SK-N-SH (cell line): ENCODE measurements at regions not wholly inside any gene's neighbourhood (a gene's known extent, or its start where the extent isn't known, plus 50 kb on each side); places are given as distances from the start of the nearest gene placed in this dataset.

ENCODE experiments used
- CTCF ChIA-PET: fragments of 300-600, 350-600 bp; formaldehyde crosslinking; extraction: SDS; loops from one replicate; lab custom pipeline; 2021; lab: Yijun Ruan, JAX
- POLR2A ChIA-PET: fragments of 350-600 bp; sonication (Branson Sonifier 250); formaldehyde crosslinking; extraction: SDS; loops from one replicate; lab custom pipeline; 2020; ENCODE audit warnings: antibody characterized with exemption, inconsistent platforms; lab: Yijun Ruan, JAX
- DNase-seq: peaks from one replicate; pipeline ENCODE4 v3.0.0; 2012
- H2AFZ ChIP-seq: fragments of 200-600 bp; sonication (generic); 2 replicates; pipeline ENCODE4 v1.8.1; 2016; ENCODE audit warnings: antibody characterized with exemption, mild to moderate bottlenecking, low read depth
- H3F3A ChIP-seq: fragments of 200-600 bp; sonication (generic); replicated peaks from 2 replicates; pipeline ENCODE3; 2016; ENCODE audit warnings: antibody characterized with exemption, mild to moderate bottlenecking; ENCODE audit not compliant: insufficient read depth
- H3K27ac ChIP-seq, 2 experiments: fragments of 200-500 bp in 1 of 2; fragments of 200-600 bp in 1 of 2; sonication (Bioruptor generic) in 1 of 2; sonication (generic), shearing (Covaris generic) in 1 of 2; 2 replicates each; pipeline versions ENCODE4 v1.5.1 to v1.6.1; 2014 to 2016; ENCODE audit warnings: low read depth in 2 of 2, inconsistent platforms in 1 of 2, low read length in 1 of 2, mild to moderate bottlenecking in 1 of 2, mixed read lengths in 1 of 2
- H3K27me3 ChIP-seq: fragments of 200-600 bp; sonication (generic), shearing (Covaris generic); 2 replicates; pipeline ENCODE4 v1.6.1; 2016; ENCODE audit warnings: mixed run types; ENCODE audit not compliant: insufficient read depth
- H3K36me3 ChIP-seq, 2 experiments: fragments of 200-500 bp in 1 of 2; fragments of 200-600 bp in 1 of 2; sonication (Bioruptor generic) in 1 of 2; sonication (generic) in 1 of 2; replicated peaks in 1 of 2; 2 replicates each; pipeline versions ENCODE3 to v1.5.1; 2014 to 2016; ENCODE audit warnings: low read length in 1 of 2, mild to moderate bottlenecking in 1 of 2; ENCODE audit not compliant: insufficient read depth in 2 of 2, control insufficient read depth in 1 of 2
- H3K4me1 ChIP-seq, 2 experiments: fragments of 200-500 bp in 1 of 2; fragments of 200-600 bp in 1 of 2; sonication (Bioruptor generic) in 1 of 2; sonication (generic), shearing (Covaris generic) in 1 of 2; 2 replicates each; pipeline versions ENCODE4 v1.5.1 to v1.6.1; 2014 to 2016; ENCODE audit warnings: low read depth in 1 of 2, low read length in 1 of 2, mixed run types in 1 of 2; ENCODE audit not compliant: insufficient read depth in 2 of 2, control insufficient read depth in 1 of 2
- H3K4me2 ChIP-seq: fragments of 200-600 bp; sonication (generic), shearing (Covaris generic); 2 replicates; pipeline ENCODE4 v1.6.1; 2017; ENCODE audit warnings: mixed run types
- H3K4me3 ChIP-seq, 2 experiments: fragments of 200-500 bp in 1 of 2; fragments of 200-600 bp in 1 of 2; sonication (Bioruptor generic) in 1 of 2; sonication (generic), shearing (Covaris generic) in 1 of 2; 2 replicates each; pipeline versions ENCODE4 v1.5.1 to v1.8.1; 2014 to 2016; ENCODE audit warnings: low read depth in 2 of 2, inconsistent platforms in 1 of 2, low read length in 1 of 2, mild to moderate bottlenecking in 1 of 2, mixed read lengths in 1 of 2, moderate library complexity in 1 of 2
- H3K79me2 ChIP-seq: fragments of 200-600 bp; sonication (generic); 2 replicates; pipeline ENCODE4 v1.8.1; 2017; ENCODE audit warnings: mild to moderate bottlenecking; ENCODE audit not compliant: insufficient read depth
- H3K9ac ChIP-seq: fragments of 200-600 bp; sonication (generic); 2 replicates; pipeline ENCODE4 v1.6.1; 2017; ENCODE audit warnings: mixed run types
- H3K9me2 ChIP-seq: fragments of 200-600 bp; sonication (generic); 2 replicates; pipeline ENCODE4 v1.6.1; 2017; ENCODE audit warnings: mixed run types
- H3K9me3 ChIP-seq: fragments of 200-600 bp; sonication (generic); 2 replicates; pipeline ENCODE4 v1.6.1; 2017; ENCODE audit warnings: mixed run types, mild to moderate bottlenecking, moderate library complexity
- H4K20me1 ChIP-seq: fragments of 200-600 bp; sonication (generic); 2 replicates; pipeline ENCODE4 v1.6.1; 2017; ENCODE audit warnings: mild to moderate bottlenecking, mixed run types; ENCODE audit not compliant: insufficient read depth
- CHD2 ChIP-seq: fragments of 150-350 bp; IDR thresholded peaks from 2 replicates; pipeline ENCODE4 v1.6.1; 2018; ENCODE audit warnings: low read length; ENCODE audit not compliant: partially characterized antibody
- EZH2phosphoT487 ChIP-seq: fragments of 200-600 bp; sonication (generic); IDR thresholded peaks from 2 replicates; pipeline ENCODE4 v1.6.1; 2017; ENCODE audit warnings: low read depth, mixed run types, mild to moderate bottlenecking, antibody characterized with exemption, moderate library complexity, borderline replicate concordance
- FOSL2 ChIP-seq: IDR thresholded peaks from 2 replicates; pipeline ENCODE4 v1.4.0; 2012; ENCODE audit warnings: low read depth, mild to moderate bottlenecking, moderate library complexity, borderline replicate concordance
- GABPA ChIP-seq: IDR thresholded peaks from 2 replicates; pipeline ENCODE4 v1.4.0; 2012; ENCODE audit warnings: low read depth, mild to moderate bottlenecking
- IRF3 ChIP-seq: fragments of 150-350 bp; IDR thresholded peaks from 2 replicates; pipeline ENCODE4 v1.6.1; 2016; ENCODE audit warnings: mild to moderate bottlenecking, low read depth, low read length
- JUND ChIP-seq: IDR thresholded peaks from 2 replicates; pipeline ENCODE4 v1.4.0; 2012
- MEF2A ChIP-seq: IDR thresholded peaks from 2 replicates; pipeline ENCODE4 v1.4.0; 2012; ENCODE audit warnings: low read depth, borderline replicate concordance
- NRF1 ChIP-seq: IDR thresholded peaks from 2 replicates; pipeline ENCODE4 v1.6.1; 2012; ENCODE audit warnings: low read depth, mild to moderate bottlenecking, low read length
- RAD21 ChIP-seq: IDR thresholded peaks from 2 replicates; pipeline ENCODE4 v1.6.1; 2012; ENCODE audit warnings: mild to moderate bottlenecking, low read length
- RCOR1 ChIP-seq: fragments of 150-350 bp; IDR thresholded peaks from 2 replicates; pipeline ENCODE4 v1.6.1; 2017; ENCODE audit warnings: antibody characterized with exemption, low read length
- RFX5 ChIP-seq: IDR thresholded peaks from 2 replicates; pipeline ENCODE4 v1.6.1; 2012; ENCODE audit warnings: mild to moderate bottlenecking, improper control_type of control experiment, low read length
- RXRA ChIP-seq: IDR thresholded peaks from 2 replicates; pipeline ENCODE4 v1.4.0; 2012; ENCODE audit warnings: low read depth, mild to moderate bottlenecking, borderline replicate concordance
- SIN3A ChIP-seq: IDR thresholded peaks from 2 replicates; pipeline ENCODE4 v1.6.1; 2012; ENCODE audit warnings: low read depth, mild to moderate bottlenecking, low read length, moderate library complexity, borderline replicate concordance
- TAF1 ChIP-seq: IDR thresholded peaks from 2 replicates; pipeline ENCODE4 v1.6.1; 2012; ENCODE audit warnings: low read depth, mild to moderate bottlenecking, low read length, moderate library complexity, borderline replicate concordance
- YY1 ChIP-seq: IDR thresholded peaks from 2 replicates; pipeline ENCODE4 v1.4.0; 2012; ENCODE audit warnings: low read depth, mild to moderate bottlenecking
- WGBS: methylation state at CpG from one replicate; pipeline ENCODE4 v1.1.6; 2017; ENCODE audit warnings: low lambda C conversion rate; 5-methylcytosine and 5-hydroxymethylcytosine counted together
- TF ChIP-seq, protein P1 (sequence below): fragments of 200-600 bp; sonication (generic); IDR thresholded peaks from 2 replicates; pipeline ENCODE4 v1.6.1; 2017; ENCODE audit warnings: antibody characterized with exemption, mild to moderate bottlenecking, moderate library complexity
- TF ChIP-seq, protein P2 (sequence below): fragments of 150-350 bp; IDR thresholded peaks from 2 replicates; pipeline ENCODE4 v1.6.1; 2017; ENCODE audit warnings: antibody characterized with exemption, low read length, low read depth, borderline replicate concordance

GRCh38 chr12:124383028-124383427 lies 88.1 kb downstream of the RFLNA start:
- Histone ChIP-seq H3K9me2 (no peaks in the 10 kb centered on the region), H3K27ac (peak overlapping the region in 1 of 2 experiments; percentile 95; a peak in 3 of 4 replicates), H2AFZ (no peak overlapping the region), H3K36me3 (peaks cover 41 to 51% of the 10 kb centered on the region in 2 experiments), H3K27me3 (no peaks in the 10 kb centered on the region), H3F3A (peaks cover 63% of the 10 kb centered on the region), H3K4me3 (no peak overlapping the region), H3K4me2 (0 out of 2 replicates have a peak overlapping the region, but pooled peaks have one; percentile 68)
- CTCF ChIA-PET = interaction anchor here (0.5 to 1.2 kb wide), 2 partner anchors 16 to 40 kb away, joined by 3 to 4 read pairs; no protein-coding TSS in a partner anchor
- no peak for DNase-seq
- TF ChIP-seq, protein P1, sequence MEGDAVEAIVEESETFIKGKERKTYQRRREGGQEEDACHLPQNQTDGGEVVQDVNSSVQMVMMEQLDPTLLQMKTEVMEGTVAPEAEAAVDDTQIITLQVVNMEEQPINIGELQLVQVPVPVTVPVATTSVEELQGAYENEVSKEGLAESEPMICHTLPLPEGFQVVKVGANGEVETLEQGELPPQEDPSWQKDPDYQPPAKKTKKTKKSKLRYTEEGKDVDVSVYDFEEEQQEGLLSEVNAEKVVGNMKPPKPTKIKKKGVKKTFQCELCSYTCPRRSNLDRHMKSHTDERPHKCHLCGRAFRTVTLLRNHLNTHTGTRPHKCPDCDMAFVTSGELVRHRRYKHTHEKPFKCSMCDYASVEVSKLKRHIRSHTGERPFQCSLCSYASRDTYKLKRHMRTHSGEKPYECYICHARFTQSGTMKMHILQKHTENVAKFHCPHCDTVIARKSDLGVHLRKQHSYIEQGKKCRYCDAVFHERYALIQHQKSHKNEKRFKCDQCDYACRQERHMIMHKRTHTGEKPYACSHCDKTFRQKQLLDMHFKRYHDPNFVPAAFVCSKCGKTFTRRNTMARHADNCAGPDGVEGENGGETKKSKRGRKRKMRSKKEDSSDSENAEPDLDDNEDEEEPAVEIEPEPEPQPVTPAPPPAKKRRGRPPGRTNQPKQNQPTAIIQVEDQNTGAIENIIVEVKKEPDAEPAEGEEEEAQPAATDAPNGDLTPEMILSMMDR = no peak
- TF ChIP-seq EZH2phosphoT487 (no peak), SIN3A (no peak), YY1 (no peak), MEF2A (no peak), IRF3 (no peak), RCOR1 (no peak), GABPA (no peak), FOSL2 (no peak), NRF1 (no peak), TAF1 (no peak), RAD21 (no peak), RFX5 (no peak), JUND (no peak), CHD2 (no peak), RXRA (no peak)
- TF ChIP-seq, protein P2, sequence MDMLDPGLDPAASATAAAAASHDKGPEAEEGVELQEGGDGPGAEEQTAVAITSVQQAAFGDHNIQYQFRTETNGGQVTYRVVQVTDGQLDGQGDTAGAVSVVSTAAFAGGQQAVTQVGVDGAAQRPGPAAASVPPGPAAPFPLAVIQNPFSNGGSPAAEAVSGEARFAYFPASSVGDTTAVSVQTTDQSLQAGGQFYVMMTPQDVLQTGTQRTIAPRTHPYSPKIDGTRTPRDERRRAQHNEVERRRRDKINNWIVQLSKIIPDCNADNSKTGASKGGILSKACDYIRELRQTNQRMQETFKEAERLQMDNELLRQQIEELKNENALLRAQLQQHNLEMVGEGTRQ = no peak
- TF ChIP-seq, all 33 proteins: peak for 0
- no peak overlapping the region for H3K9ac ChIP-seq
- peaks cover 41 to 55% of the 10 kb centered on the region in 2 experiments; a peak in 3 of 4 replicates for H3K4me1 ChIP-seq
- POLR2A ChIA-PET = no interaction called here
- H3K79me2 ChIP-seq = peaks cover 98% of the 10 kb centered on the region
- WGBS = 95% methylated on average over 10 of the region's 10 CpGs
- peaks cover 17% of the 10 kb centered on the region for H4K20me1 ChIP-seq
- no peaks in the 10 kb centered on the region for H3K9me3 ChIP-seq
